GM19240 (cell line): ENCODE measurements at regions not wholly inside any gene's neighbourhood (a gene's known extent, or its start where the extent isn't known, plus 50 kb on each side); places are given as distances from the start of the nearest gene placed in this dataset.

Experiments used
- DNase-seq: peaks from one replicate; pipeline ENCODE4 v3.0.0; 2011; ENCODE audit warnings: low spot score; ENCODE audit not compliant: insufficient read length

- no peak for DNase-seq
Observed at GRCh38 chr12:90090929-90091651, 382.5 kb upstream of the ATP2B1 start.

- DNase-seq = no peak
Observed at GRCh38 chr12:90086281-90086680, 377.6 kb upstream of the ATP2B1 start.

DNA sequence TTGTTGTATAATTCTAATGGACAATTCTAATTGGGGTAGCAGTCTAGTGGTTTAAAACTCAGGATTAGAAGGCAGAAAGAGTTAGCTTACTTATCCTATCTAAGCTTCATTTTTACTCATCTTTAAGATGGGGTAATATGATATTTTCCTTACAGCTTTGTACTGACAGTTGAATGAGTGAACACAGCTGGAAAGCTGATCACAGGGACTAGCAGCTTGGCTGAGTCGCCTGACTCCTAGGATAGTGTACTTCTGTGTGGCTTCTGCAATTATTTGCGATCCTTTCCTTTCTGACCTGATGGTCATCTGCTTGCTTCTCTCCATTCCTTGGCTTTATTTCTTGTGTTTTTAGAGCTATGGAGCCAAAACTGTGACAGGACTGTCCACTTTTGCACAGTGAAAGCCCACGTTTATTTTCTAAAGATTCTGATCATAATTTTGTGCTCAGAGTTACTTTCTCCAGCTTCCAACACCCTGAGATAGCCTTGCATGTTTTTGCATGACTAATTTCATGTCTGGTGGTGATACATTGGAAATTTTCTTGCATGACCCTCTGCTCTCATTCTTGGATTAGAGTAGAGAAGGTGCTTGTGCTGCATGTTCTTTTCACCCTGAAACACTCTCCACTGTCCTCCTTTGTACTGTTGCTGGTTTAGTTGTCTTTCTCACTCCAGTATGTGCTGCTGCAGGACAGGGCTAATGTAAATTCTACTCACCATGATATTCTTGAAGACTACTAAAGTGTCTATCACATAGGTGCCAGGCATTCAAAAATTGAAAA lies 377.0 kb upstream of the ATP2B1 start:
- DNase-seq = no peak

- no peak for DNase-seq
Observed at GRCh38 chr12:90084018-90084417, 375.4 kb upstream of the ATP2B1 start.

GRCh38 chr12:90080616-90081015 lies 372.0 kb upstream of the ATP2B1 start:
- no peak for DNase-seq

DNA sequence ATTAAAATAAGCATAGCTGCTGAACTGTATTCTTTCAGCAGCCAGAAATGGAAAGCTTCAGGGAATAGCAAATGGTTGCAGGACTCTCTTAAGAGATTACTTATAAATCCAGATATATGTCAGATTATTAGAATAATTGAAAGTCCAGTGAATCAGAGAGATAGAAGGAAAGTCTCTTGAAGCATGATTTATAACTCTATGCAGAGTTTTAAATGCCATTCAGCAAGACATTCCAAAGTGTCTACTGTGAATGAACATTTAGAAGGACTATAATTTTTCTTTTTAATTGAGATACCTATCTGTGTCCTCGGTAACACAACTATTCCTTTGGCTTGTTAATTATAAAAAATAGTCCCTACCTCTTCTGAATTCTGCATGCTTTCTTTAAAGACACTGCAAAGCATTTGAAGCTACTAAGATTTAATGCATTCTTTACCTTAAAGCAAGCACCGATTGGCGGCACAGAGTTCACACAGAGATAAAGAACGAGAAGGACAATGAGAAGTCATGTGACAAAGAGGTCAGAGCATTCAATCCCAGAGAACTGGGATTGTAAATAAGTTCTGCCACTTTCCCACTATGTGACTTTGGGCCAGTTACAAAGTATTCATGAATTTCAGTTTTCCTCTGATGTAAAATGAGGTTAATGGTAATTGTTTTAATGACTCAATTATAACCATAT lies 371.0 kb upstream of the ATP2B1 start:
- DNase-seq = no peak

GRCh38 chr12:90078344-90078743 lies 369.7 kb upstream of the ATP2B1 start:
- DNase-seq = no peak

DNA sequence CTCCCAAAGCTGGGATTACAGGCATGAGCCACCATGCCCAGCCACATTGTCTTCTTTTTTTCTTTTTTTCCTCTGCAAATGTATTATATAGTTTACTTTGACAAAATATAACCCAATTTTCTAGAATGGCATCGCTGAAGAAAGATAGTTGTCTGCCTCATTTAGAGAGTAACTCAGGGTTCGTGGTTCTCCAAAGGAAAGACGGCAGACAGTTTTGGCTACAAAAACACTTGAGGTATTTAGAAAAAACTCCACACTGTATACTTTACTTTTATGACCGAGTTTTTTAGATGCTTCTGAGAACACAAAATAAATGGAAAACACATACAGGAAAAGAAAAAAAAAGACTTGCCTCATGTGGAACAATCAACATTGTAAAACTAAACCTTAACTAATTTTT lies 369.1 kb upstream of the ATP2B1 start:
- DNase-seq = no peak

DNA sequence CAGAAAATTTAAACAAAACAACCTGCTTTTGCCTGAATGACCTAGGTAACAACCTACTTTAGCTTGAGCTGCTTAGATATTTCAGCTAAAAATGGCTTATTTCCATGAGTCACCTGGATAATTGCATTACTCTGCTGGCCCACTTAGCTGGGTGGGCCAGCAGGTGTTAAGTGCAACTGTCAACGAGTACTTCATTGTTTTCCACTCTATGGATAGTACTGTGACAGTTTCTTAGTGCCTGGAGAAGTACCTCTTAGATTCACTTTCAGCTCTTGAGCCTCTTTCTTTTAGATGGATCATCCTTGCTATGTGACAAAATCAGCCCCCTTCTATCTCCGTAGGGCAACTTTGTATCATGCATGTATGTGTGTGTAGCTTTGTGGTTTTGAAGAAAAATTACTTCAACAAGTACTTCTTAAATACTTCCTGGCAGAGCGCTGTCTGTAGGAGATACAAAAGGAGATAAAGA lies 368.2 kb upstream of the ATP2B1 start:
- no peak for DNase-seq

DNA sequence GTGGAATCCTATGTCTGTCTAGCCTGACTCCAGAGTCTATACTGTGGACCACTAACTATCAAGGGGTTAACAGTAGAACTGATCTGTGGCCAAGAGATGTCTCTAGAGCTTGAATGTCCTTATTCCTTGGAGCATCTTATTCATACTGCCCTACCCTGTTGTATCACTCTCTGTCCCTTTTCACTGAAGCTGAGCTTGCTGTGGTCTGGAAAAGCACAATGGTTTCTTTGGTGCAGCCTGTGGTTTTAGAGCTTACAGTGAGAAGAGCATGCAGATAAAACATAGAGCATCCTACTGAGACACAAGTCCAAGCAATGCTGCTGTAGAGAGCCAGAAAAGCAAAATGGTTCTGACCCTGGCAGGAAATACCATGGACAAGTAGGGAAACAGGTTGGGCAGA lies 367.0 kb upstream of the ATP2B1 start:
- DNase-seq = no peak

GRCh38 chr12:90074086-90074485 lies 365.4 kb upstream of the ATP2B1 start:
- no peak for DNase-seq

DNA sequence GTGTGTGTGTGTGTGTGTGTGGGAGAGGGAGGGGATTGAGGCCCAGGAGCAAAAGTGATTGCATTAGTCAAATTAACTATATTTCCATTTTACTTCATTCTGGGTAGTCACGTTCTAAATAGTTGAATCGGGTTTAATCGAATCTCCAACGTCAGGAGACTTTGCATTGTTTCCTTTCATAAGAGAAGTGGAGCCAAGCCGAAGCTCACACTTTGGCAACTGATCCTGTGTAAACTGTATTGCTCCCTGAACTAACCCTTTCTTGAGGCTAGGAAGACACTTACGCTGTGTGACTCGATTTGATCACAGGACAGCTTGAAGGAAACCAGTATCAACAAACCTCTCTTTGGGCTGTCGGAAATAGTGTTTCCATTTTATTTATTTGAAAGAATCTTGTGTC lies 363.4 kb upstream of the ATP2B1 start:
- no peak for DNase-seq

DNA sequence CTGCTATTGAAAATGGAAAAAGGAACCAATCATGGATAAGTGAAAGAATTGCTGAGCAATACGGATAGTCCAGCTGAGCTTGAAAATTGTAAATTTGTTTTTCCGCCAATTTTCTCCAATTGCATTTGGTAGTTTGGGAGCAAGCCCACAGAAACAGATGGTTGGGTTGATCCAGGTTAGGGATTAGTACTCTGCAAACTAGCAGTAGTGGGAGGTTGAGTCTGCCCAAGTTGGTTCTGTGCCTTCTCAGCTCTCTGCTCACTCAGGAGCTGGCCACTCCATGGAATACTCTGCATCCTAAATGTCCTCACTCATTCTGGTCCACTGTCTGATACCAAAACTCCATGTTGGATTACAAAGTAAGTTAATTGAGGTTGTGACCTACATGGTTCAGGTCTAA lies 361.1 kb upstream of the ATP2B1 start:
- DNase-seq = no peak

GRCh38 chr12:90067791-90068190 lies 359.2 kb upstream of the ATP2B1 start:
- DNase-seq = no peak

DNA sequence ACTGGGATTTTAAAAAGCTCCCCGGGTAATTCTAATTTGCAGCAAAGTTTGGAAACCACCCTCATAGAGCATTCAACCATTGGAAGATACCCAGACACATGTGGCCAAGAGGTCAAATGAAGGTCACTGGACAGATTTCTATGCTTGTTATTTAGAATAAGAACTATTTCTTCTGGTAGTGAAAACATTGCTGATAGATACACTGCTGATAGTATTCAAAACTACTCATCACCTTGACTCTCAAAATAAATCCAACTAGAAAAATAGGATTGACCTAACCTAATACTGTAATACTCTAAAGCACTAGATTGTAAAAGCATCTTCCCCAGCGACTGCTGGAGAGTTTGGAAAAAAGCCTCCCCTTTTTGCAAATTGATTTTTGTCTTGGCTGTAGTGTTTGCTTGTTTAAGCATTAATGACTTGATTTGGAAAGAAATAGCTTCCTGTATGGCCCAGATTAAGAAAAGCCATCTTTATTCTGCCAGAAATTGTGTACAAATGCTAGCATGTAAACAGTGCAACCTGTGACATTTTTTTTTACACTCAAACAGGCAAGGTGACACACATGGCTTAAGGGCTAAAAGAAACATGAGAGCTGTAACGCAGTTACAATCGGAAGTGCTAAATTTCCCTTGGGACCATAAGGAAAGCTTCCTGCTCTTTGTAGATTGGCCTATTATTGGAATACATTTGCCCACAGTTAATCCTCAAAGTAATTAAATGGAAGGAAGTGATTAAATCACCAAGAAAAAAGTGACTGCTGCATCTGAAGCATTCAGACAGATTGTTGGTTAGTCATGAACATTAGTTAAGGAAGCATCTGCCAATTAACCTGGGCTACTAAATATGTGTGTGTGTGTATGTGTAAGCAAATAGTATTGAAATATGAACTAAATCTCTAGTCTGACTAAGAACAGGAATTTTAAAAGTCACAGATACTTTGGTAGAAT lies 356.5 kb upstream of the ATP2B1 start:
- DNase-seq = no peak

- DNase-seq = no peak
Observed at GRCh38 chr12:90062799-90063198, 354.2 kb upstream of the ATP2B1 start.

- DNase-seq = no peak
Observed at GRCh38 chr12:90061809-90062208, 353.2 kb upstream of the ATP2B1 start.

GRCh38 chr12:90060031-90060430 lies 351.4 kb upstream of the ATP2B1 start:
- no peak for DNase-seq

GRCh38 chr12:90058704-90059103 lies 350.1 kb upstream of the ATP2B1 start:
- DNase-seq = no peak

- DNase-seq = no peak
Observed at GRCh38 chr12:90055071-90055470, 346.4 kb upstream of the ATP2B1 start.

- DNase-seq = no peak
Observed at GRCh38 chr12:90048918-90049317, 340.3 kb upstream of the ATP2B1 start.
